Germinal center (tissue), 1 donor: ENCODE measurements at regions not wholly inside any gene's neighbourhood (a gene's known extent, or its start where the extent isn't known, plus 50 kb on each side); places are given as distances from the start of the nearest gene placed in this dataset.

ENCODE experiments used
- DNase-seq: peaks from one replicate; pipeline ENCODE4 v3.0.0; 2012; ENCODE audit warnings: mixed read lengths, low spot score

DNA sequence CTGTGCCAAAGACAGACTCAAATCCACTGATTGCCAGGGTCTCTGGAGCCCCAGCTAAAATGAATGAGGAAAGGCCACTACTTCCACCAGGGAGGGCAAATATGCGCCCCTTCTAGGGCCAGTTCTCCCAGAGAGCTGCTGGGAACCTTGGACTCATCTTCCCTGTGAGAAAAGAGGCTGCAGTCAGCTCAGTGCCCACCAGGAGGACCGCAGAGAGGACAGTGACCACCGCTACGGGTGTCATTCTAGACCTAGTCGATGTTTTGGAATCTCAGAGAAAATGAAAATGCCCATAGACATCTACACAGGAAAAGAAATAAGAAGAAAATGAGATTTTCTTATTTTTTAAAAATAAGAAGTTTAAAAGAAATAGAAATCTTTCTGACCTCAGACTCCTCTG lies 235.1 kb downstream of the UQCRFS1 start:
- no peak for DNase-seq

DNA sequence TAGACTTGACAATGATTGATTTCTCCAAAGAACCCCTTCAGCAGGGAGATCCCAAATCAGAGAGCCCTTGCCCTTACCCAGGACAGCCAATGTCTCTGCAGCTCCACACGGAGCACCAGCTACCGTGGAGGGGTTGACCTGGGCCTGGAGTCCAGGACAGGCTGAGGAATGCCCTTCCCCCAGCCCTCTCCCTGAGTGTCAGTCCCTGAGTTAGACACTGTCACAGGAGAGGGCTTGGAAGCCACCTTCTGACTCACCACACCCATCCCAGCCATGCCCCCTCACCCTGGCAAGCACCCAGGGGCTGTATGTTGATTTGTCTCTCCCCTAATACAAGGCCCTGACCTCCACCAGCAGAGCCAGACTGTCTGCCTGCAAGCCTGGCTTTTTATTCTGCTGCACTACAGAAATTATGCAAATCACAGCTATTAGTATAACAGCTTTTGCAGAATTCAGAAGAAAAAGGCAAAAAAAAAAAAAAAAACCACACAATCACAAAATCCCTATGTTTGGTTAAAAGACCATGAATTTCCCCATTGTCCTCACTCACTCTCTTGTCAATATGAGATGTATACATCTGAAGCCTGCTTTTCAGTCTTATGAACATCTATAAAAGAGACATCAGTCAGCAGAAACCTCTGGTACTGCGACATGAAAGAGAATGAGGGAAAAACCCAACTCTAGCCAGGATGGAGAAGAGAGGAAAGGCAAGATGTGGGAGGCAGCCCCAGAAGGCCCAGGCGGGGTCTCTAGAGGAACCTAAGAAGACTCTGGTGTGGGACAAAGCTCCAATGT lies 240.7 kb downstream of the UQCRFS1 start:
- DNase-seq = no peak

DNA sequence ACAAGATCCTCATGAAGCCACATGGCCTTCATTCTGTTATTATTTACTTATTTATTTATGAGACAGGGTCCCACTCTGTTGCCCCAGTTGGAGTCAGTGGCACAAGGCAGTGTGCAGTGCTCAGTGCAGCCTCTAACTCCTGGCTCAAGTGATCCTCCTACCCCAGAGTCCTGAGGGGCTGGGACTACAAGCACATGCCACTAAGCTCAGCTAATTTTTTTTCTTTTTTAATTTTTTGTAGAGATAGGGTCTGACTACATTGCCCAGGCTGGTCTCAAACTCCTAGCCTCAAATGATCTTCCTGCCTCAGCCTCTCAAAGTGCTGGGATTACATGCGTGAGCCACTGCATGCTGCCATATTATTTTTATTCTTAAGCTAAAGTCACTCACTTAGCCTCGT lies 241.4 kb downstream of the UQCRFS1 start:
- no peak for DNase-seq

DNA sequence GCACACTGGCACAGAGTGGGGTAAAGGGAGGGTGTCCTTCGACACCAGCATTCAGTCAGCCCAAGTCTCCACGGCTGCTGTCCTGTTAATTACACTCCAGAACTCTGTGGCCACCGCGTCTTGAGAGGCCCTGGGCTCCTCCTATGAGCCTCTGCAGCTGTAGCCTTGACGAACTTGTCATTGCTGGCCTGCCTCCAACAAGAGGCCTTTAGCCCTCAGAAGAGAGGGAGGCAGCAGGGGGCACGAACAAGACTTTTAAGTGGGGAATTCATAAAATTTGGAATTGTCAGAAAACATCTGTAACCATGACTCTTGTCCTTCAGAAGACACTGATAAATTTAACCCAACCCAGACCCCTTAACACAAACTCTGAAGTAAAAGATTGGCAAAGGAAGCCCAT lies 241.9 kb downstream of the UQCRFS1 start:
- no peak for DNase-seq

DNA sequence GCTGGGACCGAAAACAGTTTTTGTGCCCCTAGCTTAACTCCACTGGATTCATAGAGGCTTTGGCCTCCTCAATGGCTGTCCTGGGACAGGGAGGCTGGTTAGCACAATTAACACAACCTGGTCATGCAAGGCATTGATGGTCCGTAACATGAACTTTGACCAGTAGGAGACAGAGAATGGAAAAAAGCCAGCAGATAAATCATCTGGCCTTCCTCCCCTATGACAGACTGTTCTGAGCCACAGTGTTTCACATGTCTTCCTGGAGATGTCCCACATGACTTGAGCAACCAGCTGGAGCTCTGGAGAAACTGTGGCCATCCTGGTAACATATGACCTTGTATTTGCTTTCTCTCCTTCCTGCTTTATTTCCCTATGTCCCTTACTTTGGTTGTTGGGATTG lies 244.2 kb downstream of the UQCRFS1 start:
- DNase-seq = no peak

DNA sequence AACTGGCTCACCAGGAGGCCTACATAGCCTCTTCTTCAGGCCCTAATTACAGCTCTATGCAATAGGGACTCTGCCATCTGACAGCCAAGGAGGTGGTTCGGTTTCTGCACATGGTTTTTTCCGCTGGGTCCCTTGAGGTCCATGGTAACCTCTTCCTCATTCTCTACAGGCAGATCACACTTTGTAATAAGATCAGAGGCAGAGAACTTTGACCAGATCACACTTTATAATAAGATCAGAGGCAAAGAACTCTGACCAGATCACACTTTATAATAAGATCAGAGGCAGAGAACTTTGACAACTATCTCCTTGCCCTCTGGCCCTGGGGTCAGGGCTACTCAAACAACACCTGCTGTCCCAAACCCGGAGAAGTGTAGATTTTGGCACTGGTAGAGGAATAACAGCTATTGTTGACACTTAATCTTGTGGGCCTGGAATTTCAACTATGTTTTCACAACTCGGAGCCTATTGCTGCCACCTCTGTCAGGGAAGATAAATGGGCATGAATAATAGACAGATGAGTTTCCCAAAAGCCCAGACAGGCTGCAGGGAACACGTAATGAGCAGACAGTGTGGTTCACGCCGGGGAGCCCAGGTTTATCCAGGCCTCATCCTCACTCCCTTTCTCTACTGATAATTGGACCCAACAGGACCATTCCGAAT lies 246.1 kb downstream of the UQCRFS1 start:
- no peak for DNase-seq

DNA sequence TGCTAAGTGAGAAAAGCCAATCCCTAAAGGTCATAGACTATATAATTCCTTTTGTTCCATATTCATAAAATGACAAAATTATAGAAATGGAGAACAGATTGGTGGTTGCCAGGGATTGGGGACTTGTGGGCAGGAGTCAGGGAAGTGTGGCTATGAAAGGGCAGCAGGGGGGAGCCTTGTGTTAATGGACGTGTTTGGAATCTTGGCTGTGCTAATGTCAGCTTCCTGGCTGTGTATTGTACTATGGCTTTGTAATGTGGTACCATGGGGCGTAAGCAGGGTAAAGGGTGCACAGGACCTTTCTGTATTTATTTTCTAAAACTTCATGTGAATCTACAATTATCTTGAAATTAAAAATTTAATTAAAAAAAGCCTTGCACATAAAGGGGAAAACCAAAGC lies 248.5 kb downstream of the UQCRFS1 start:
- no peak for DNase-seq

DNA sequence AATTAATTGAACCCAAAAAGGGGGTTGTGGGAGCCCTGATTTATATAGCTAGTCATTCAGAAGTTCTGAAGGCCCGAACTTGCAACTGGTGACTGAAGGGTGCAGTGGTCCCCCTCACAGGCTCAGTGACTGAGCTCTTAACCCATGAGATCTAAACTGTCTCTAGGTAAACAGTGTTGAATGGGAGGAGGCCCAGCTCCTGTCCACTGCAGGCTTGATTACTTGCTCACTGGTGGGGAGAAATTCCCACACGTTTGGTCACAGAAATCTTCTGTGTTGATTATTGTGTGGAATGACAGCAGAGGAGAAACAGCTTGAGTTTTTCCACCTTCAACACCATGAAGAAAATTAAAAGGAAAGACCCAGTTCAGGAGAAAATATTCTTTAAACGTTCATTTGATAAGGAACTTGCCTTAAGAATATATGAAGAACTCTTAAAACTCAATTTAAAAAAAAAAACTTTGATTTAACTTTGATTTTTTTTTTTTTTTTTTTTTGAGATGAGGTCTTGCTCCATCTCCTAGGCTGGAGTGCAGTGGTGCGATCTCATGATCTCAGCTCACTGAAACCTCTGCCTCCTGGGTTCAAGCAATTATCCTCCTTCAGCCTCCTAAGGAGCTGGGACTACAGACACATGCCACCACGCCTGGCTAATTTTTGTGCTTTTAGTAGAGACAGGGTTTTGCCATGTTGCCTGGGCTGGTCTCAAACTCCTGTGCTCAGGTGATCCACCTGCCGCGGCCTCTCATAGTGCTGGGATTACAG lies 249.3 kb downstream of the UQCRFS1 start:
- DNase-seq = no peak

DNA sequence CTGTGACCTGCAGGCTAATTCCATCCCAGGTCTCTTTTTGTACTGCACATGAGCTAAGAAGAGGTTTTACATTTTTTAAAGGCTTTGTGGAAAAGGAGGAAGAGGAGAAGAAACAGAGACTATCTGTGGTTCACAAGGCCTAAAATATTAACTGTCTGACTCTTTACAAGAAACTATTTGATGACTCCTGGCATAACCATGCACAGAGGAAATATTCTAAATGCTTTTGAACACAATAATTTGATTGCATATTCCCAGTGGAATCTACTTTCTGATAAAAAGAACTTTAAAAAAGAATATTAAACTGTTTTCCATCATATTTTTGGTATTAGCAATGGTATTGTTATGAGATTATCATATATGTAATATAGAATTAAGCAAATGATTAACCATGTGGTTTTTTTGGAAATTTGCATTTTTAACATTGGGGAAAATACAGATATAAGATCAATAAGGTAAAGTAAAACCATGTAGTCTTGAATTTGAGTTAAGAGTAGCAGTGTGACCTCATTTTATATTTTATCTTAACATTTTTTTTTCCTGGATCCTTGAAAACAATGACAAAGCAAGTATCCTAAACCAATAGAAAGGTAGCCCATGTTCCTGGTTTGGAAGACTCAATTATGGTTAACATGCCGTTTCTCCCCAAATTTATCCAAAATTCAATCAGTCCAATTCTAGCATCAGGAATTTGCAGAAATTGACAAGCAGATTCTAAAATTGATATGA lies 251.0 kb downstream of the UQCRFS1 start:
- no peak for DNase-seq

DNA sequence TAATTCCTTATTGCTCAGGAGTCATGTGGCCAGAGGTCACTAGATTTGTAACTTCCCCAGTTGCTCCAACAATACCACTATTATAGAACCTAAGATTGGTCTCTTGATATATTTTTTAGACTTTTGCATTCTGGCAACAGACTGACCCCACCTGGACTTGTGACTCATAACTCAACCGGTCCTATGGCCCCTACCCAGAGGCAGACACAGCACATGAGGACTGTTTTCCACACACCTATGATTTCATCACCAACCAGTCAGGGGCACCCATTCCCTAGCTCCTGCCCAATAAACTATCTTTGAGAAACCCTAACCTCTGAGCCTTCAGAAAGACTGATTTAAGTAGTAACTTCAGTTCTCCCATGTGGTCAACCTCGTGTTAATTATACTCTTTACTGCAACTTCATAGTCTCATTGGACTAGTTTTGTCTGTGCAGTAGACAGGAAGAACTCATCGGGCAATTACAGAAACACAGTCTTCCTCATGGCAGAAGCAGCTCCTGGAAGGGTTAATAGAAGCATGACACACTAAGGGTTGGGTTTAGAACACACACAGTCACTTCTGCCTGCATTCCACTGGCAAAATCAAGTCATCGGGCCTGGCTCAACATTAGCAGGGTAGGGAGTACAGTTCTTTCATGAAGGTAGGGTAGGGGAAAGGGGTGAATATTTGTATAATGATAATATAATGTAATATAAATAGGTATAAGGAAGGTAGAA lies 251.8 kb downstream of the UQCRFS1 start:
- no peak for DNase-seq

DNA sequence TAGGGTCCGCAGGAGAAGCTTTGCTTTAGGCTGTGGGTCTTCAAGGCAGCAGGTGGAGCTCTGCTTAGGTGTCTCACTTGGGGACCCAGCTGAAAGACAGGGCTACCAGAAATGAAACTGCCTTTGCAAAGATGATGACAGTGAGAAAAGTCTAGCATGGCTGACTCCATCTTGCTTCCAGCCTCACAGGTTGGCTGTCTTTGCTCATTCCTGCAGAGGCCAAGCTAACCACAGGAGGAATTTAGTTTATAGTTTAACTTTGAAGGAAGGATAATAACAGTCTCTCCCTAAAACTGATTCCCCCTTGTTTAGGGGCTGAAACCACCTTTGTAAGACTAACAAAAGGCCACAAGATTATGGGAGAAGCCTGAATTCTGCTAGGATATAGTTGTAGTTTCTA lies 252.4 kb downstream of the UQCRFS1 start:
- no peak for DNase-seq

DNA sequence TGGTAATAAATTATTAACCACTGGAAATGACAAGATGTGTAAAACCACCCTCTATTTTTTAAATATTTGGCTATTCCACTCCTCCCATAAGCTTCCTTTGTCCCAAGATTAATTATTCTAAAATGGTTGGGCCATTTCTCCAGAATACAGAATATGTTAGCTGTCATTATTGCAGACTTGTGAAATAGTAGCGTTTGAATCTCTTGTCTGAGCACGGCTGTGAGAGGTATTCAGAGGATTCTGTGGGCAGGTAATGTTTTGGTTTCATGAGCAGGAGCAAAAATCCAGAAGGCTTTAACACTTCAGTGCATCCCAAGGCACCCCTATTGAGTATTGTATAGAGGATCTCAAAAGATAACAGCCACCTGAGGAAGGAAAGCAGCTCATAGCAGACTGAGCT lies 256.0 kb downstream of the UQCRFS1 start:
- no peak for DNase-seq

DNA sequence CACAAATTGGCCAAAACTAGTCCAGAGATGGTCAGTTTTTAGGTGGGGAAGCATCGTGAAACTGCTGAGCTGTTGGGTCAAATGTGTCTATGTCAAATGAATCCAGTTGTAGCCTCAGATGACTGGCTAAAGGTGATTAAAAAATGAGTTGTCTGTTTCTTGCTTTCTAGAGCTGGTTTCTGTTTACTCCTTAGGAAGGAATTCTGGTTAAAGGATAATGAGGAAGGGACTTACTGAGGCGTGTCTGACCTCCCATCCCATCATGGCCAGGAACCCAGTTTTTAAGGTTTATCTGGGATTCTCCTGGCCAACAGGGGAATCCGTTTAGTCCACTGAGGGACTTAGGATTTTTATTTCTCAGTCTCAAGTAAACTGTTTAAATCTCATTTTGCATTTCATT lies 256.5 kb downstream of the UQCRFS1 start:
- DNase-seq = no peak

DNA sequence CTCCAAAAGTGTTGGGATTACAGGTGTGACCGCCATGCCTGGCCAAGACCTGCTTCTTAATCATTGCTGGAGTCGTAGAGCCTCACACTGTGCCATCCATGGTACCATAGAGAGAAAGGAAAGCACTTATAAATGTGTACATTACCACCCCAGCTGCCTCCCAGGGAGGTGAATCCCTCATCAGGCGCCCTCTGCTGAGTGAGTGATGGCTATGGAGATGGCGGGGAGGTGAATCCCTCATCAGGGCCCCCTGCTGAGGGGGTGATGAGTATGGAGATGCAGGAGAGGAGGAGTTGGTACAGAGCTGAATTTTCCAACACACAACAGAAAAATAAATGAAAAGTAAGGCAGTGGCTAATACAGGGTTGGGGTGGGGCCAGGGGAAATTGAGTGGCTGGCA lies 263.4 kb downstream of the UQCRFS1 start:
- no peak for DNase-seq

DNA sequence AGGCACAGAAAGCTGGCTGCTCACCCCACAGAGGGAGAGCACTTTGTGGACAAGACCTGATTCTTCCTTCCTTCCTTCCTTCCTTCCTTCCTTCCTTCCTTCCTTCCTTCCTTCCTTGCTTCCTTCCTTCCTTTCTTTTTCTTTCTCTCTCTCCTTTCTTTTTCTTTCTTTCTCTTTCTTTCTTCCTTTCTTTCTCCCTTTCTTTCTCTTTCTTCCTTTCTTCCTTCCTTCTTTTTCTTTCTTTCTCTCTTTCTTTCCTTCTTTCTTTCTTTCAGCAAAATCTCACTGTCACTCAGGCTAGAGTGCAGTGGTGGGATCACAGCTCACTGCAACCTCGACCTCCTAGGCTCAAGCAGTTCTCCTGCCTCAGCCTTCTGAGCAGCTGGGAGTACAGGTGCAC lies 263.9 kb downstream of the UQCRFS1 start:
- no peak for DNase-seq

DNA sequence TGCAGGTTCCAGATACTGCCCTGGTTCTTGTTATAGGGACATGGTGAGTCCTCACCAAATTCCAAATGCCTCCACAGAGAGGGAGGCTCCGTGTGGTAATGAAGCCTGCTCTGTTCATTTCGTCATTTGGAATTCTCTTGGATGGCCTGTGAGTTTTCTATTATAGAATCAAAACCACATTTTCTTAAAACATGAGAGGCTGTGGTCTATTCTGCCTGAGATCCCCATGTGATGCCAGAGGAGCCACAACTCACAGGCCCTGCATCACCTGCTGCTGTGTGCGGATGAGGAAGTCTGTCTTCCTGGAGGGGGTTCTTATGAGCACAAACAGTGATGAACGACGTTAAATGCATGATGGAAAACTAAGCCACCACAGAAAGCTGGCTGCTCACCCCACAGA lies 264.4 kb downstream of the UQCRFS1 start:
- no peak for DNase-seq

DNA sequence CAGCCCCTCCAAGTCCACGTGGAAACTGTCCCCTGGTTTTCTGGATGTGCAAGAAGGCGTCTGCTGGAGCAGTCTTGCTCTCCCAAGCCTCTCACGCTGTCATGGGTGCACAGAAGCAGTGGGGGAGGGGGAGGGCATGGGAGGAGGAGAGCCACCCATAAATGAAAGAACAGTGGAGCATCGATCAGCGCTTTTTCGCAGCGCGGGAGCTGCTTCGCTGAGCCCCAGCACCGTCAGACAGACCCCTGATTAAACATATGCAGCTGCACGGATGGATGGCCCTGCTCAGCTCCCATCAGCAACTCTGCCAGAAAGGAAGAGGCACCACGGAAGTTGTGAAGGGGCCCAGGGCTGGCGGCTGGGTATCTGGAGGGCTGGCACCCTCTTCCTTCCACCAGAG lies 264.9 kb downstream of the UQCRFS1 start:
- DNase-seq = no peak

DNA sequence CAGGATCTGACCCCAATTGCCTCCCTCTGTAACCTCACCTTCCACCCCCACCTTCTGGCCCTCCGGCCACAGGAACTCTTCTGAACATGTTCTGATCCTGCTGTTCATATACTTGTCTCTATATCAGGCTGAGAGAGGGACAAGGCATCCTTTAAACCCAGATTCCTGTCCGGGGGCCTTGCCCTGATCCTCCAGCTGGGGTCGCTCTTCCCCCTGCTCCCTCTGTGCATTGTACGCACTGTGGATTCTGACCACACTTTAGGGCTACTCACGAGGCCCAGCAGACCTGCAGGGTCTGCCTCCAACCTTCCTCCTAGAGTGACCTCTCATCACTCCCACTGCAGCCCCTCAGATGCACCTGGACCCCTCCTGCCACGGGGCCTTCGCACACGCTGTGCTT lies 269.3 kb downstream of the UQCRFS1 start:
- no peak for DNase-seq

DNA sequence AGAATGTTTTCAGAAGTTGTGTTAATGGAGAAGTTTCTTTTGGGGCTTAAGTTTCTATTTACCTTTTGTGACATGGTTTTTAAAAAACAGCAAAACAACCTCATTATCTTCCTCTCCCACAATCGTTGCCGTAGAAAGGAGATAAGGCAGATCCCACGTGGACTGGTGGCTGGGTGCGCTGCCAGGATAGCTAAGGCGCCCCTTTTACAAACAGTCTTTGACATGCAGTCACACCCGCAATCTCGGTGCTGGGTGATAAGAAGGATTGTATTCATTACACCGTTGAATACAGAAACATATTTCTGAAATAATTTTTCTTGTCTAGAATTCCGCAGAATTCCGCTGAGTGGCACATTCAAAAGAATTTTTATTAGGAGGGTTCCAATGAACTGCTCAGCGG lies 271.1 kb downstream of the UQCRFS1 start:
- DNase-seq = no peak

DNA sequence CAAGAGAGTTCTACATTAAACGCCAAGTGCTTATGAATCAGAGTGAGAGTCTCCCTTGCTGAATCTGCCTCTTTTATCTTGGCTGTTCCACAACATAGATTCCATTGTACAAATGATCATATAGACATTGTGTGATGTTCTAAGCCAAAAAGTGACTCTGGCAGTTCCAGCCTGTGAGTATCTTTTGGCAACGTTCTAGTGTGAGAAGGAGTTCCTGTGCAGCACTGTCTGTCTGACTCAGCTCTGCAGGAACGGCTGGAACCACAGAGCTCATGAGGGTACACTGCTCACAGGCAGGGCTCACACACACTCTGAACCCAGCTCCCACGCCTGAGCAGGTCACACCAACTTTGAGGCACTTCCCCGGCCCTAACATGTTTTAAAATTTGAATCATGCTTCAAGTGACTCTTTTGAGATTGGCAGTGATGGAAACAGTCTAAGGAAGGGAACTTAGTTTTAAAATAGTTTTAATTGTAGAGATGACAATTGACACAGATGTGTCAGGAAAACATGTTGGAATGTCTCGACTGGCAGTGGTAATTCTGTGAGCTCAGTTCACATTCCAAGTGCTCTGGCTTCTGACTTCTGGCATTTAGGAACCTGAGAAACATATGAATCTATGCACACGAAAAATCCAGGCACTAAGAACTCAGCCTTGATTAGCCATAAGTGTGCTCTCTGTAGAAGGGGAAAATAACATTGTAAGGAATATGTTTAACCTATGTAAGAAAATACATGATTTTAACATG lies 272.0 kb downstream of the UQCRFS1 start:
- DNase-seq = no peak

DNA sequence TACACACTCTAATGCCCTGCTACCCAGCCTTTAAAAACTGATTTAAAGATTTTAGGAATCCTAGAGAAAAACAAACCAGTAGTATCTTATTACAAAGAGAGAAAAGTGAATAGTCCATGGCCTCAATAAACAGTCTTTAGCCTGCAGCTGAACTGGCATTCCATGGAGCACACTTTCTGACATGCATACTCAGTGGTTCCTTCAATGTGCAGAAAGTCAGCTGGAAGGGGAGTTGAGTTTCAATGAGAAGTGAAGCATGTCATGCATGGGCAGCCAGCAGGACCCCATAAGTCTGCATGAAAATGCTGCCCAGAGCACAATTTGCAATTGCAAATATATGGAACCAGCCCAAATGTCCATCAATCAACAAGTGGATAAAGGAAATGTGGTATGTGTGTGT lies 273.7 kb downstream of the UQCRFS1 start:
- DNase-seq = no peak
